GM12878 (cell line): ENCODE measurements at regions not wholly inside any gene's neighbourhood (a gene's known extent, or its start where the extent isn't known, plus 50 kb on each side); places are given as distances from the start of the nearest gene placed in this dataset.

Experiments used
- ATAC-seq: fragments of 200-7000 bp; cut with Tn5 transposase; 3 replicates; pipeline ENCODE4 v1.9.1; 2020; ENCODE audit warnings: mild to moderate bottlenecking, moderate library complexity
- BruUV-seq: library from RNA; stranded (reverse); fragments of 400-500 nt; replicated peaks from 2 replicates; lab custom pipeline; 2021; lab: Mats Ljungman, UMichigan
- CTCF ChIA-PET: fragments of 300-600 bp; sonication (Branson Sonifier 250); formaldehyde crosslinking; extraction: SDS; loops from one replicate; lab custom pipeline; 2021; ENCODE audit warnings: inconsistent platforms; lab: Yijun Ruan, JAX
- POLR2A ChIA-PET: fragments of 350-600 bp; formaldehyde crosslinking; extraction: SDS; loops from one replicate; lab custom pipeline; 2021; ENCODE audit warnings: inconsistent platforms; lab: Charles Lee
- RAD21 ChIA-PET: fragments of 300-600 bp; sonication (Branson Sonifier 250); formaldehyde crosslinking; loops from one replicate; lab custom pipeline; 2023; ENCODE audit warnings: antibody characterized with exemption; ENCODE audit not compliant: unreplicated experiment; lab: Charles Lee
- SMC1A ChIA-PET: fragments of 300-600 bp; sonication (Branson Sonifier 250); formaldehyde crosslinking; loops from one replicate; lab custom pipeline; 2023; ENCODE audit not compliant: unreplicated experiment, uncharacterized antibody; lab: Charles Lee
- DNase-seq: peaks from one replicate; pipeline ENCODE4 v3.0.0-alpha.2; 2011; ENCODE audit warnings: low read depth, low spot score
- FAIRE-seq: peaks from 3 replicates; lab custom pipeline; 2011; peaks lifted over from hg19 to GRCh38; lab: Jason Lieb, UNC
- H2AFZ ChIP-seq: 2 replicates; pipeline ENCODE4 v1.6.0; 2011; ENCODE audit warnings: low read depth, low read length, control low read depth; ENCODE audit not compliant: control insufficient read depth
- H3K27ac ChIP-seq: 2 replicates; pipeline ENCODE4 v1.5.1; 2011; ENCODE audit warnings: control low read depth; ENCODE audit not compliant: control insufficient read depth, insufficient read depth
- H3K27me3 ChIP-seq, 2 experiments: replicated peaks in 1 of 2; 2 replicates each; pipeline versions ENCODE4 v1.6.0 to v1.6.1; 2011; ENCODE audit warnings: low read length in 1 of 2; ENCODE audit not compliant: control insufficient read depth in 2 of 2, insufficient read depth in 2 of 2
- H3K36me3 ChIP-seq, 2 experiments: 2 replicates each; pipeline ENCODE4 v1.5.1; 2011; ENCODE audit warnings: low read length in 1 of 2; ENCODE audit not compliant: control insufficient read depth in 2 of 2, insufficient read depth in 2 of 2
- H3K4me1 ChIP-seq: 2 replicates; pipeline ENCODE4 v1.6.1; 2011; ENCODE audit warnings: mild to moderate bottlenecking, low read length, moderate library complexity, mixed read lengths; ENCODE audit not compliant: control insufficient read depth, insufficient read depth
- H3K4me2 ChIP-seq: 2 replicates; pipeline ENCODE4 v1.6.0; 2011; ENCODE audit warnings: control low read depth; ENCODE audit not compliant: control insufficient read depth, insufficient read depth
- H3K4me3 ChIP-seq: fragments of 200-600 bp; sonication (generic); 2 replicates; pipeline ENCODE4 v1.5.1; 2016
- H3K79me2 ChIP-seq: 2 replicates; pipeline ENCODE4 v1.6.0; 2011; ENCODE audit warnings: low read length; ENCODE audit not compliant: control insufficient read depth, insufficient read depth
- H3K9ac ChIP-seq: 2 replicates; pipeline ENCODE4 v1.8.0; 2011; ENCODE audit warnings: low read length, control low read depth, mixed read lengths; ENCODE audit not compliant: control insufficient read depth, insufficient read depth
- H3K9me3 ChIP-seq: replicated peaks from 3 replicates; pipeline ENCODE4 v1.5.1; 2011; ENCODE audit warnings: mild to moderate bottlenecking, low read length; ENCODE audit not compliant: control insufficient read depth, insufficient read depth
- H4K20me1 ChIP-seq: 2 replicates; pipeline ENCODE4 v1.6.0; 2011; ENCODE audit not compliant: control insufficient read depth, insufficient read depth
- BMI1 ChIP-seq: fragments of 450-650 bp; IDR thresholded peaks from 2 replicates; pipeline ENCODE4 v1.6.1; 2016; ENCODE audit warnings: mild to moderate bottlenecking, moderate library complexity, borderline replicate concordance
- RAD21 ChIP-seq: IDR thresholded peaks from 2 replicates; pipeline ENCODE4 v1.6.1; 2011; ENCODE audit warnings: mild to moderate bottlenecking, low read depth, low read length, moderate library complexity; ENCODE audit not compliant: insufficient read depth
- SMC3 ChIP-seq: IDR thresholded peaks from 2 replicates; pipeline ENCODE4 v1.6.1; 2011; ENCODE audit warnings: low read length, improper control_type of control experiment, borderline replicate concordance
- WGBS: methylation state at CpG from one replicate; pipeline ENCODE4 v1.1.6; 2016; ENCODE audit warnings: low lambda C conversion rate; ENCODE audit not compliant: insufficient replicate concordance, insufficient coverage; ENCODE audit errors: missing lambda C conversion rate; 5-methylcytosine and 5-hydroxymethylcytosine counted together
- in situ Hi-C: fragments of 300-500 bp; cut with MboI; formaldehyde crosslinking; loops from 9 replicates; pipeline ENCODE4 v1.14.3; 2018; ENCODE audit warnings: mixed read lengths
- intact Hi-C: fragments of 100-400 bp; cut with micrococcal nuclease; formaldehyde crosslinking; loops from one replicate; pipeline ENCODE4 v1.14.2; 2022; ENCODE audit not compliant: unreplicated experiment
- TF ChIP-seq, protein P1 (sequence below), 3 experiments: IDR thresholded peaks in 2 of 3; conservative IDR thresholded peaks in 1 of 3; 2 replicates each; pipeline ENCODE4 v1.5.1; 2011; ENCODE audit warnings: low read depth in 3 of 3, low read length in 3 of 3, mild to moderate bottlenecking in 3 of 3, control low read depth in 2 of 3, moderate library complexity in 2 of 3, inconsistent platforms in 1 of 3, mixed read lengths in 1 of 3; ENCODE audit not compliant: control insufficient read depth in 2 of 3, insufficient read depth in 1 of 3; ENCODE audit errors: extremely low read depth in 1 of 3

GRCh38 chr7:85829817-85830432, 643.1 kb upstream of the SEMA3D start:
- intact Hi-C loops = no loop called here
- H3K4me2 ChIP-seq = no peak overlapping the region
- no peak overlapping the region for H3K4me3 ChIP-seq
- ChIA-PET RAD21 (interaction anchor here (0.9 kb wide), 1 partner anchor 788 kb away, joined by 6 read pairs; no protein-coding TSS in a partner anchor), POLR2A (no interaction called here), CTCF (interaction anchor here (0.7 to 1.8 kb wide), 10 partner anchors 9 to 806 kb away, joined by 3 to 10 read pairs (median 4); no protein-coding TSS in a partner anchor)
- H3K9me3 ChIP-seq = no peaks in the 10 kb centered on the region
- H3K9ac ChIP-seq = no peak overlapping the region
- H4K20me1 ChIP-seq = no peaks in the 10 kb centered on the region
- no peaks in the 10 kb centered on the region for H3K36me3 ChIP-seq
- H3K27me3 ChIP-seq = no peaks in the 10 kb centered on the region
- H2AFZ ChIP-seq = no peak overlapping the region
- 0% methylated on average over 3 of the region's 3 CpGs for WGBS
- no TSS peak for BruUV-seq
- no peak for TF ChIP-seq BMI1
- peak; percentile 5; the same call in 1 of the 2 replicates for TF ChIP-seq SMC3
- TF ChIP-seq RAD21 = peak; percentile 29; the same call in 1 of the 2 replicates
- TF ChIP-seq, protein P1, sequence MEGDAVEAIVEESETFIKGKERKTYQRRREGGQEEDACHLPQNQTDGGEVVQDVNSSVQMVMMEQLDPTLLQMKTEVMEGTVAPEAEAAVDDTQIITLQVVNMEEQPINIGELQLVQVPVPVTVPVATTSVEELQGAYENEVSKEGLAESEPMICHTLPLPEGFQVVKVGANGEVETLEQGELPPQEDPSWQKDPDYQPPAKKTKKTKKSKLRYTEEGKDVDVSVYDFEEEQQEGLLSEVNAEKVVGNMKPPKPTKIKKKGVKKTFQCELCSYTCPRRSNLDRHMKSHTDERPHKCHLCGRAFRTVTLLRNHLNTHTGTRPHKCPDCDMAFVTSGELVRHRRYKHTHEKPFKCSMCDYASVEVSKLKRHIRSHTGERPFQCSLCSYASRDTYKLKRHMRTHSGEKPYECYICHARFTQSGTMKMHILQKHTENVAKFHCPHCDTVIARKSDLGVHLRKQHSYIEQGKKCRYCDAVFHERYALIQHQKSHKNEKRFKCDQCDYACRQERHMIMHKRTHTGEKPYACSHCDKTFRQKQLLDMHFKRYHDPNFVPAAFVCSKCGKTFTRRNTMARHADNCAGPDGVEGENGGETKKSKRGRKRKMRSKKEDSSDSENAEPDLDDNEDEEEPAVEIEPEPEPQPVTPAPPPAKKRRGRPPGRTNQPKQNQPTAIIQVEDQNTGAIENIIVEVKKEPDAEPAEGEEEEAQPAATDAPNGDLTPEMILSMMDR (IDR thresholded peaks at IDR 0.05 in 2 of 3, conservative IDR thresholded peaks at IDR 0.05 in 1 of 3; ENCODE audit: control insufficient read depth in 2 of 3, extremely low read depth in 1 of 3, insufficient read depth in 1 of 3, low read depth in 3 of 3, low read length in 3 of 3) = peak in 1 of 3 experiments; percentile 8; a peak in 2 of 6 replicates
- TF ChIP-seq, all 136 proteins: peak for 3
- Histone ChIP-seq H3K27ac (no peak overlapping the region), H3K79me2 (no peaks in the 10 kb centered on the region), H3K4me1 (no peaks in the 10 kb centered on the region)
- DNase-seq = no peak
- no peak for ATAC-seq
- SMC1A ChIA-PET = interaction anchor here (0.8 to 1.3 kb wide), 5 partner anchors 8 to 789 kb away, joined by 3 to 6 read pairs (median 3); no protein-coding TSS in a partner anchor
- no peak for FAIRE-seq
- in situ Hi-C loops = no loop called here
